ENCODE measurements at regions not wholly inside any gene's neighbourhood (a gene's known extent, or its start where the extent isn't known, plus 50 kb on each side); places are given as distances from the start of the nearest gene placed in this dataset.
"Not testable (repeated sequence)": the region's sequence is repeated elsewhere in the genome, so short reads cannot be mapped to it uniquely, and the experiment has no call there.

DNA sequence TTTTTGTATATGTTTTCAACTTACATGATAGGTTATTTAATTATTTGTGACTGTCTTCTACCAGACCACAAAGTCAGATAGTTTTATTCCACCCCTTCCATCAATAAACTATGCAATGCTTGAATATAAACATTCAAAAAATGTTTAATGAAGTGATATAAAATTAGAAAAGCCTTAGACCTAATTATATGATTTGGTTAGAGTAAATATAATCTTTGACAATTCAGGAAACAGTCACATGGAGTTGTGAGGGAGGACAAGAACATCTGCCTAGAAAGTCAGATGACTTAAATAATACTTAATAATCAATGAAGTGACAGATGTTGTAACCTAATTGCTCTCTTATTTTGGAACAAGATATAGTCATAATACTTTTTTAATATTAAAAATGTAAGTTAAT lies 710.3 kb downstream of the ZBBX start:
- no peak for DNase-seq (ENCODE audit: low read depth)

- DNase-seq (ENCODE audit: low read depth): no peak
Measured at GRCh38 chr3:166663194-166663593, 716.9 kb downstream of the ZBBX start.

GRCh38 chr3:166661621-166662020 lies 718.5 kb downstream of the ZBBX start:
- DNase-seq (ENCODE audit: low read depth): no peak

DNA sequence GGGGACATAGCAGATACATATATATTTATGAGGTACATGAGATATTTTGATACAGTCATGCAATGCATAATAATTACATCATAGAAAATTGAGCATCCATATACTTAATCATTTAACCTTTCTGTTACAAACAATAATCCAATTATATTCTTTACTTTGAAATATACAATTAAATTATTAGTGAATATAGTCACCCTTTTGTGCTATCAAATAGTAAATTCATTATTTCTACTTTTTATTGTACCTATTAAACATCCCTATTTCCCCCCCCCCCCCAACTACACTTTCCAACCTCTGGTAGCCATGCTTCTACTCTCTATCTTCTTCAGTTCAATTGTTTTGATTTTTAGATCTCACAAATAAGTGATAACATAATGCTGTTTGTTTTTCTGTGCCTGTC lies 719.1 kb downstream of the ZBBX start:
- no peak for DNase-seq (ENCODE audit: low read depth)

- no peak for DNase-seq (ENCODE audit: low read depth)
Measured at GRCh38 chr3:166637984-166638530, 742.0 kb downstream of the ZBBX start.

DNA sequence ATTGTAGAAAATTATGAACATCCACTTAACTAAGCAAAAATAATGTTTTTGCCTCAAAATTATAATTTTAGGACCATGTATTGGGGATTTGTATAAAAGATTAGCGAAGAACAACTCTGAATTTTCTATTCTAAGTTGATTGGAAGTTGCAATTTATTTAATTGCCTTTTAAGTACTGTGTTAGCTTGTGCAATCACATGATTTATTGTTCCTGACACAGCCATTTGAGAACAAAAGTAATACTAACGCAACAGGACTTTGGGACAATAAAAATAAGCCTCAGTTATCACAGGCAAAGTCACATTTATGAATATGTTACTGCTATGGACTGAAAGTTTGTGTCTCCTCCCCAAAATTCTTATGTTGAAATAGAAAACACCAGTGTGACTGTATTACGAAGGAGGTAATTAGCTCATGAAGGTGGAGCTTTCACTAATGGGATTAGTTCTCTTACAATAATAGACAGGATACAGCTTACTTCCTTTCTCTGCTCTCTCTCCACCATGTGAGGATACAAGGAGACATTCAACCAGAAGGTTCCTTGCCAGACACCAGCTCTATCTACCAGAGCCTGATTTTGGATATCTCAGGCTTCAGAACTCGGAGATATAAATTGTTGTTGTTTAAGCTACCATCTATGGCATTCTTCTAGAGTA lies 745.9 kb downstream of the ZBBX start:
- no peak for DNase-seq (ENCODE audit: low read depth)

DNA sequence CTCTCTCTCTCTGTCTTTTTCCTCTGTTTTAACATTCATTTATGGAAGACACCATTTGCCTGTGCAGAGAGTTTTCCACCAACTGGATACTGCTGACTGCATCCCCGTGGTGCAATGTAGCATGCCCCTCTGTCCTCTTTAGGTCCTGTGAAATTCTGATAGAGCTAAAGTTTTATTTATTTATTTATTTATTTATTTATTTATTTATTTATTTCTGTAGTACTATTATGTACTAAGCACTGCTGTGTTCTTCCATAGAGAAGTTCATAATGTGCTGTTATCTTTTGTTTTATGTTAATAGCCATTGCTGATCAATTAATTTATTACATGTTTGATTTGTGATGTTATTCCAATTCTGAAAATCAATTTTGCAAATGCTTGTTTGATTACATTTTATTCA lies 749.9 kb downstream of the ZBBX start:
- no peak for DNase-seq (ENCODE audit: low read depth)

GRCh38 chr3:166613365-166613764 lies 766.7 kb downstream of the ZBBX start:
- DNase-seq (ENCODE audit: low read depth): no peak

DNA sequence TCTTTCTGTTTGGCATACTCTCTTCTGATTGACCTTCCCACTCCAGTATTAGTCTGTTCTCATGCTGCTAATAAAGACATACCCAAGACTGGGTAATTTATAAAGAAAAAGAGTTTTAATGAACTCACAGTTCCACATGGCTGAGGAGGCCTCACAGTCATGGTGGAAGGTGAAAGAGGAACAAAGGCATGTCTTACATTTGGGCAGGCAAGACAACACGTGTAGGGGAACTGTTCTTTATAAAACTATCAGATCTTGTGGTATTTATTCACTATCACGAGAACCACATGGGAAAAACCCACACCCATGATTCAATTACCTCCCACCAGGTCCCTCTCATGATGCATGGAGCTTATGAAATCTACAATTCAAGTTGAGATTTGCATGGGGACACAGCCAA lies 767.3 kb downstream of the ZBBX start:
- DNase-seq (ENCODE audit: low read depth): not testable (repeated sequence)

DNA sequence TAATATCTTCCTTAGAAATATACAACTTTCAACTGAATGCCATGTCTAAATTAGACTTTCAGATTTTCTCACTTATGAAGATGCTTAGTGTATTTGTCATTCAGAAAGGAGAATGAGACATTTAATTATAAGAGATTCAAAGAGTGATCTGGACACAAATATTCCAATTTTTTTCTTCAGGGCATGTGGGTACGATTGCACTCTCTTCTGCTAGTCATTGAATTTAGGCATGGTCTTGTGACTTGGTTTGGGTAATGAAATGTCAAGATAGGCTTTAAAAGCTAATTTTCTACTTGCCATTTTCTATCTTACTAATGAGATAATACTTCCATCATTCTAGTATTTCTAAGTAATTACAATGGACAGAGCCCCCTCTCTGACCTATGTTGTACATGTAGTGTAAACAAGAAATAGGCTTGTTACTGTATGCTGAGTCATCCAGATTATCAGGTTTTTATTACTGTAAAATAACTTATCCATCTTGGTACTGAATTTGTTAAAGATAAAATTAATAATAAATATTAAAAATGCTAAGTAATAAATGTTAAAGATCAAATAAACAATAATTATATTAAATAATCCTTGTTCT lies 770.8 kb upstream of the BCHE start:
- DNase-seq (ENCODE audit: low read depth): no peak

DNA sequence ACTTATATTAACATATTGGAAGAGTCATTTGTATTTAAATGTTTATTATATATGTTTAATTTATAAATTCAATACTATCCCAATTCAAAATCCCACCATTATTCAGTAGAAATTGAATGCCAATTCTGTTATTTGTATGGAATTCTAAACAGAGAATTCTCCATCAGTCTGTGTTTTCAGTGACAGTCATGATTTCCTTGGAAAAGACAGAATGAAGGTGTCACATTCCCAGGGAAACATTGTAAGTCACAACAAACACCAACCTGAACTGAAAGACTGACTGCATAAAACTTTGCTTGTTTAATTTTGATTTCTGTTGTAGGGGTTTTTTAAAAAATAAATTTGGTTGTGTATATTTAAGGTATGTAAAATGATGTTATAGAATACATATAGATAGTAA lies 769.8 kb upstream of the BCHE start:
- no peak for DNase-seq (ENCODE audit: low read depth)

GRCh38 chr3:166593776-166594175 lies 756.6 kb upstream of the BCHE start:
- DNase-seq (ENCODE audit: low read depth): no peak

GRCh38 chr3:166582236-166582635 lies 745.0 kb upstream of the BCHE start:
- no peak for DNase-seq (ENCODE audit: low read depth)

DNA sequence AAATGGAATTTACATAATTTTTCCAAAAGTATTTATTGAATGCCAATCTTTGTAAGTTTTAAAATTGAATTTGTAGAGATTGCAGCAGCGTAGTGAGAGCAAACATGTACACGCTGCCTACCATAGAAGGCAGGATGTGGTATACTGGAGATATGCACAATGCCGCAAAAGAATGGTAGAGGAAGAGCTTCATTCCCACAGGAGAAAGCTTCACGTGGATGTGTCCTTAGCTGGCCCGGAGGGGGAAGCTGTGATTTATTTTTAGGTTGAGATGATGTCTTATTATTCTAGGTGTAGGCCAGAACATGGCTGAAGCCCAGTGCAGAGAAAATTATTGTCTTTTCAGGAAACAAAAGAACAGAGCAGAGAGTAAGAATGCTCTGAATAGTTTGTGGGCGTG lies 743.3 kb upstream of the BCHE start:
- no peak for DNase-seq (ENCODE audit: low read depth)

DNA sequence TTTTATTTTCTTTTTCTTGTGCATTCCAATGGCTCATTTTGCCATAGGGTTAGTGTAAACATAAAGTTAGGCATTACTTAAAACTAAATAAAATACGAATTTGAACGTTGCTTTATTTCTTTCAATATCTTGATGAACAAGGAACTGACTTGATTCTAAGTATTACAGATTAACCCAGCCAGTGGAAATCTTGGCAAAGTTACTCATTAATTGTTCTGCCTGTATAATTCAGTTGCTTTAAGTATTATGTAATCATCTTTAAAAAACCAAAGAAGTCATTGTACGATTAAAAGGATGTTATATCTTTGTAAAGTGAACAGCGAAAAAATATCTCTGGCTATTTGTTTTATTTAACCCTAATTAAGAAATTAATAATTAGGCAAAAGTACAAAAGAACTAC lies 737.9 kb upstream of the BCHE start:
- no peak for DNase-seq (ENCODE audit: low read depth)

- not testable (repeated sequence) for DNase-seq (ENCODE audit: low read depth)
Measured at GRCh38 chr3:166571686-166572085, 734.5 kb upstream of the BCHE start.

GRCh38 chr3:166570102-166570501 lies 732.9 kb upstream of the BCHE start:
- no peak for DNase-seq (ENCODE audit: low read depth)

- no peak for DNase-seq (ENCODE audit: low read depth)
Measured at GRCh38 chr3:166569589-166569988, 732.4 kb upstream of the BCHE start.

DNA sequence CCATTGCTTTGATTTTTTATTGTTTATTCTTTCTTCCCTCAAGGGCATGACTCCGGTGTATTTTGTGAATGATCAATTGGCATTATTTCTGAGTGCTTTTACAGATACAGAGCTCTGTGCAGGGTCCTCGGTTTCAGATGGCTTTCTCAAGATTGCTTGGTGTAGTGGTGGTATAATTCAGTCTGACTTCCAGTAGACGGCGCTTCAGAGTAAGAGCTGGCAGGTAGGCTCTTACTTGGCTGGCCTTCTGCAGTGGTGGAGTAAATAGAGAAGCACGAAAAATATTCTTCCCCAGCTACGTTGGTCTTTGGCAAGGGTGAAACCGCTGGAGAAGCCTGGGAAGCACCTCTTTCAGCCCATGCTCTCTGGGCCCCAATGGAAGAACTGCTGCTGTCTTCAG lies 723.0 kb upstream of the BCHE start:
- DNase-seq (ENCODE audit: low read depth): no peak

GRCh38 chr3:166556955-166557354 lies 719.7 kb upstream of the BCHE start:
- DNase-seq (ENCODE audit: low read depth): no peak

- no peak for DNase-seq (ENCODE audit: low read depth)
Measured at GRCh38 chr3:166554023-166554422, 716.8 kb upstream of the BCHE start.

- no peak for DNase-seq (ENCODE audit: low read depth)
Measured at GRCh38 chr3:166533740-166534139, 696.5 kb upstream of the BCHE start.

DNA sequence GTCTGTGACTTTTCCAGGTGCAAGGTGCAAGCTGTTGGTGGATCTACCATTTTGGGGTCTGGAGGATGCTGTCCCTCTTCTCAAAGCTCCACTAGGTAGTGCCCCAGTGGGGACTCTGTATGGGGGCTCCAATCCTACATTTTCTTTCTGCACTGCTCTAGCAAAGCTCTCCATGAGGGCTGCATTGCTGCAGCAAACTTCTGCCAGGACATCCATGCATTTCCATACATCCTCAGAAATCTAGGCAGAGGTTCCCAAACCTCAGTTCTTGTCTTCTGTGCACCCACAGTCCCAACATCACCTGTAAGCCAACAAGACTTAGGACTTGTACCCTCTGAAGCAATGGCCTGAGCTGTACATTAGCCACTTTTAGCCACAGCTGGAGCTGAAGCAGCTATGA lies 694.5 kb upstream of the BCHE start:
- DNase-seq (ENCODE audit: low read depth): no peak

- DNase-seq (ENCODE audit: low read depth): no peak
Measured at GRCh38 chr3:166527325-166527724, 690.1 kb upstream of the BCHE start.

Data from Daoy (cell line).